ENCODE measurements at regions not wholly inside any gene's neighbourhood (a gene's known extent, or its start where the extent isn't known, plus 50 kb on each side); places are given as distances from the start of the nearest gene placed in this dataset.
A peak's percentile ranks its signal among the peaks of the same experiment; 100 is the strongest.
"Not testable (repeated sequence)": the region's sequence is repeated elsewhere in the genome, so short reads cannot be mapped to it uniquely, and the experiment has no call there.

- Mint-ChIP-seq H3K4me1 (ENCODE audit: unreplicated experiment) (peaks cover 8% of the 10 kb centered on the region), H3K27me3 (no peaks in the 10 kb centered on the region), H3K36me3 (no peaks in the 10 kb centered on the region), H3K9me3 (peaks cover 5% of the 10 kb centered on the region), H3K4me3 (no peak overlapping the region), H3K27ac (no peak overlapping the region)
- DNase-seq (ENCODE audit: extremely low spot score, unreplicated experiment): no peak
- no peak for TF ChIP-seq CTCF (conservative IDR thresholded peaks at IDR 0.05)
Observed at GRCh38 chrX:9286234-9286633, 178.6 kb upstream of the TBL1X start.

DNA sequence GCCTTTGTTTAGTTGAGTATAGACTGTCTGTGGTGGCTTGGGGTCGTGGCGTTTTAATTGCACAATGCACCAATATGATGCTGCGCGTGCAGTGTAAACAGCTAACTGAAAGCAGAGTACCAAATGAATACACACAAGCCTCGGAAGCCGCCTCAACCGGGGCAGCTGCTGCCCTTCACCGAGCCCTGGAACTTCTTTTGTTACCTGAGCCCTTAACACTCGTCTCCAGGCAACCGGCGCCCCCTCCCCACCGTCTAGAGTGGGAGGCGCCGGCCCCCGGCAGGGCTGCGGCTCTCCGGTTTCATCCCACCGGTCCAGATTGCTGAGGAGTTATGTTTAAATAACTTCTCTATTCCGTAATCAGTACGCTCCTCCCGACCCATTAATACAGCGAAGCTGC is 173.2 kb upstream of the TBL1X start:
- peak overlapping the region; percentile 55 for H3K4me3 Mint-ChIP-seq
- H3K36me3 Mint-ChIP-seq: no peaks in the 10 kb centered on the region
- no peak overlapping the region for H3K27ac Mint-ChIP-seq
- H3K27me3 Mint-ChIP-seq: peaks cover 18% of the 10 kb centered on the region
- no peak for TF ChIP-seq CTCF (conservative IDR thresholded peaks at IDR 0.05)
- no peaks in the 10 kb centered on the region for H3K9me3 Mint-ChIP-seq
- DNase-seq (ENCODE audit: extremely low spot score, unreplicated experiment): peak; percentile 72
- H3K4me1 Mint-ChIP-seq (ENCODE audit: unreplicated experiment): peaks cover 22% of the 10 kb centered on the region

DNA sequence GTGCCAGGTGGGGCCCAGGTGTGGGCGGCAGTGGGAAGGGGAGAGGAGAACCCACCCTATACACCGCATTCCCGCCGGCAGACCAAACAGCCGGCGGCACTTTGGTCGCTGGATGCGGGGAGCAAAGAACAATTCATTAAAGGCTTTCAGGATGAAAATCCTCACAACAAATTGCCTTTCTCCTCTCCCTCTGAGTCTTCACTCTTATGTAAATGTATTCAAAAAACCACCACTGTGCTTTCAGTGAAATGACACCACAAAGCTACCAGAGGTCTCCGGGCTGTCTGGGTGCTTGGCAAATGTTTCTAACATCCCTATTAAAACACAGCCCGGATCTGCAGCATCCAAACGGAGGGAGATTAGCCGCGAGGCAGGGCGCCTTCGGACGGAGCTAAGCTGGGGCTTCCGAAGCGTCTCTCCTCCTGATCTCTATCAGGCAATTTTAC is 171.8 kb upstream of the TBL1X start:
- DNase-seq (ENCODE audit: extremely low spot score, unreplicated experiment): no peak
- Mint-ChIP-seq H3K9me3 (no peaks in the 10 kb centered on the region), H3K27ac (no peak overlapping the region), H3K4me3 (peak overlapping the region; percentile 64), H3K27me3 (peaks cover 18% of the 10 kb centered on the region), H3K36me3 (no peaks in the 10 kb centered on the region), H3K4me1 (ENCODE audit: unreplicated experiment) (peaks cover 22% of the 10 kb centered on the region)
- no peak for TF ChIP-seq CTCF (conservative IDR thresholded peaks at IDR 0.05)

GRCh38 chrX:9293903-9294302 is 171.0 kb upstream of the TBL1X start:
- Mint-ChIP-seq H3K36me3 (no peaks in the 10 kb centered on the region), H3K27ac (no peak overlapping the region), H3K4me1 (ENCODE audit: unreplicated experiment) (peaks cover 22% of the 10 kb centered on the region), H3K27me3 (peaks cover 18% of the 10 kb centered on the region), H3K9me3 (no peaks in the 10 kb centered on the region), H3K4me3 (no peak overlapping the region)
- no peak for DNase-seq (ENCODE audit: extremely low spot score, unreplicated experiment)
- TF ChIP-seq CTCF (conservative IDR thresholded peaks at IDR 0.05): no peak

GRCh38 chrX:9295551-9295950 is 169.3 kb upstream of the TBL1X start:
- H3K36me3 Mint-ChIP-seq: no peaks in the 10 kb centered on the region
- H3K4me1 Mint-ChIP-seq (ENCODE audit: unreplicated experiment): peaks cover 21% of the 10 kb centered on the region
- no peak for DNase-seq (ENCODE audit: extremely low spot score, unreplicated experiment)
- no peak overlapping the region for H3K27ac Mint-ChIP-seq
- peaks cover 18% of the 10 kb centered on the region for H3K27me3 Mint-ChIP-seq
- H3K4me3 Mint-ChIP-seq: no peak overlapping the region
- TF ChIP-seq CTCF (conservative IDR thresholded peaks at IDR 0.05): no peak
- H3K9me3 Mint-ChIP-seq: no peaks in the 10 kb centered on the region

GRCh38 chrX:9298221-9298620 is 166.6 kb upstream of the TBL1X start:
- TF ChIP-seq CTCF (conservative IDR thresholded peaks at IDR 0.05): no peak
- H3K27ac Mint-ChIP-seq: no peak overlapping the region
- H3K36me3 Mint-ChIP-seq: no peaks in the 10 kb centered on the region
- no peaks in the 10 kb centered on the region for H3K4me1 Mint-ChIP-seq (ENCODE audit: unreplicated experiment)
- no peak overlapping the region for H3K4me3 Mint-ChIP-seq
- peaks cover 9% of the 10 kb centered on the region for H3K27me3 Mint-ChIP-seq
- no peaks in the 10 kb centered on the region for H3K9me3 Mint-ChIP-seq
- no peak for DNase-seq (ENCODE audit: extremely low spot score, unreplicated experiment)

DNA sequence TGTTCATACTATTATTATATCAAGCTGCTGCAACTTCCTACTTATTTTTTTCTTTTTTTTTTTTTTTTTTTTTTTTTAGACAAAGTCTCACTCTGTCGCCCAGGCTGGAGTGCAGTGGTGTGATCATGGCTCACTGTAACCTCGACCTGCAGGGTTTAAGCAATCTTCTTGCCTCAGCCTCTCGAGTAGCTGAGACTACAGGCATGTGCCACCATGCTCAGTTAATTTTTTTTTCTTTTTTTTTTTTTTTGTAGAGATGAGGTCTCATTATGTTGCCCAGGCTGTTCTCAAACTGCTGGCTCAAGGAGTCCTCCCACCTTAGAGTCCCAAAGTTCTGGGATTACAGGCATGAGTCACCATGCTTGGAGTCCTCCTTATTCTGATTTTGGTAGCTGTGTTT is 165.2 kb upstream of the TBL1X start:
- not testable (repeated sequence) for H3K4me1 Mint-ChIP-seq (ENCODE audit: unreplicated experiment); H3K27me3 Mint-ChIP-seq; H3K4me3 Mint-ChIP-seq; DNase-seq (ENCODE audit: extremely low spot score, unreplicated experiment); H3K36me3 Mint-ChIP-seq; H3K27ac Mint-ChIP-seq; H3K9me3 Mint-ChIP-seq
